ENCODE measurements at regions not wholly inside any gene's neighbourhood (a gene's known extent, or its start where the extent isn't known, plus 50 kb on each side); places are given as distances from the start of the nearest gene placed in this dataset.

DNA sequence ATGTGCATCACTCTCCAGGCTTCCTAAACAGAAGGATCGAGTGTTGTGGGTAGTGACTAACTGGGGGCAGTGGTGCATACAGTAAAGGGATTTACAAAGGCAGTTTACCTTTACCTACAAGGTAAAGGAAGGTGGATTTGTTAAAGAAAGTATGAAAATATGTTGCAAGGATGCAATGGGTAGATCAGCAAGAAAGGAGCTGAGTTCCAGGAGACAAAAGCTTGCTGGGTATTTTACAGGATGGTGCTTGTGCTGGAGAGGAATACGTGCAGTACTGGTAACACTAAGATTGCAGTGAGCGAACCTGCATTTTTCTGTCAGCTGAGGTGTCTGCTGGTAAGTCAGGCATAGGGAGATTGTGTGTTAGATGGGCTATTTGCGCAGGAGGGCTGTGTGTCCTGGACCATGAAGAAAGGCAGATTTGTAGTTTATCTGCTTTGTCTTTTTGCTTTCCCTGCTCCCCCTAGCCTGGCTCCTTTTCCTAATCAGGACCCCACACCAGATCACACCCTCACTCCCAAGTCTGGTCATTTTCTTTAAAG lies 304.6 kb downstream of the THBS2 start:
- no peaks in the 10 kb centered on the region for H3K36me3 Mint-ChIP-seq (ENCODE audit: low read depth)
- no peak overlapping the region for H3K27ac ChIP-seq (ENCODE audit: low read depth in 1 of 2, low read length in 2 of 2)
- TF ChIP-seq, protein P1, sequence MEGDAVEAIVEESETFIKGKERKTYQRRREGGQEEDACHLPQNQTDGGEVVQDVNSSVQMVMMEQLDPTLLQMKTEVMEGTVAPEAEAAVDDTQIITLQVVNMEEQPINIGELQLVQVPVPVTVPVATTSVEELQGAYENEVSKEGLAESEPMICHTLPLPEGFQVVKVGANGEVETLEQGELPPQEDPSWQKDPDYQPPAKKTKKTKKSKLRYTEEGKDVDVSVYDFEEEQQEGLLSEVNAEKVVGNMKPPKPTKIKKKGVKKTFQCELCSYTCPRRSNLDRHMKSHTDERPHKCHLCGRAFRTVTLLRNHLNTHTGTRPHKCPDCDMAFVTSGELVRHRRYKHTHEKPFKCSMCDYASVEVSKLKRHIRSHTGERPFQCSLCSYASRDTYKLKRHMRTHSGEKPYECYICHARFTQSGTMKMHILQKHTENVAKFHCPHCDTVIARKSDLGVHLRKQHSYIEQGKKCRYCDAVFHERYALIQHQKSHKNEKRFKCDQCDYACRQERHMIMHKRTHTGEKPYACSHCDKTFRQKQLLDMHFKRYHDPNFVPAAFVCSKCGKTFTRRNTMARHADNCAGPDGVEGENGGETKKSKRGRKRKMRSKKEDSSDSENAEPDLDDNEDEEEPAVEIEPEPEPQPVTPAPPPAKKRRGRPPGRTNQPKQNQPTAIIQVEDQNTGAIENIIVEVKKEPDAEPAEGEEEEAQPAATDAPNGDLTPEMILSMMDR (IDR thresholded peaks at IDR 0.05) = no peak
- POLR2A ChIA-PET = no interaction called here
- no peaks in the 10 kb centered on the region for H3K4me1 ChIP-seq (ENCODE audit: insufficient read depth, low read length)
- peaks cover 14% of the 10 kb centered on the region for H3K27me3 Mint-ChIP-seq
- no peak for ATAC-seq (ENCODE audit: poor library complexity)
- no peaks in the 10 kb centered on the region for H3K9me3 ChIP-seq (ENCODE audit: control insufficient read depth in 1 of 2, insufficient read depth in 1 of 2, low read length in 2 of 2)
- no peaks in the 10 kb centered on the region for H3K36me3 ChIP-seq (ENCODE audit: insufficient read depth, low read length)
- peaks cover 3 to 9% of the 10 kb centered on the region in 2 experiments for H3K27me3 ChIP-seq (ENCODE audit: control insufficient read depth in 1 of 2, insufficient read depth in 2 of 2, low read length in 2 of 2)
- H3K27ac Mint-ChIP-seq = no peak overlapping the region
- H3K9me3 Mint-ChIP-seq = no peaks in the 10 kb centered on the region
- no peaks in the 10 kb centered on the region for H3K4me1 Mint-ChIP-seq (ENCODE audit: low read depth)
- no peak for DNase-seq
- CTCF ChIA-PET = no interaction called here
- H3K4me3 ChIP-seq (ENCODE audit: low read length) = no peak overlapping the region
- no peak overlapping the region for H3K4me3 Mint-ChIP-seq
- intact Hi-C loops (cut with DNase I, micrococcal nuclease) = no loop called here

DNA sequence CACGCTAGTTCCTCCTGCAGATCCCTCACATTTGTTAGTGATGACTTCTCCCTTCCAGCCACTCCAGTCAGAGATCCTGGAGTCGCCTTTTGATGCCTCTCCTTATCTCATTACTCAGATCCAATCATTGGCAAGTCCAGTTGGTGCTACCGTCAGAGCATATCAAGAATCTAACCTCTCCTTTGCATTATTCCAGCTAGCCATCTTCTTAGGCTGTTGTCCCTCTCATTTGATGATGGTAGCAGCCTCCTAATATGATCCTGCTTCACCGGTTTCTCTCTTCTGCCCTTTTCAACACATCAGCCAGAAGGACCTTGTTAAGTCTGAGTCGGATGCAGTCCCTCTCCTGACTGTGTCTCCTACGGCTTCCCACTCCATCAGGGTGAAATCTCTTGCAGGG lies 305.6 kb downstream of the THBS2 start:
- no peaks in the 10 kb centered on the region for H3K4me1 ChIP-seq (ENCODE audit: insufficient read depth, low read length)
- H3K27ac Mint-ChIP-seq = no peak overlapping the region
- no peak overlapping the region for H3K4me3 ChIP-seq (ENCODE audit: low read length)
- H3K27me3 Mint-ChIP-seq = peaks cover 10% of the 10 kb centered on the region
- CTCF ChIA-PET = no interaction called here
- intact Hi-C loops (cut with DNase I, micrococcal nuclease) = no loop called here
- no peaks in the 10 kb centered on the region for H3K4me1 Mint-ChIP-seq (ENCODE audit: low read depth)
- POLR2A ChIA-PET = no interaction called here
- H3K27me3 ChIP-seq (ENCODE audit: control insufficient read depth in 1 of 2, insufficient read depth in 2 of 2, low read length in 2 of 2) = peaks cover 3 to 6% of the 10 kb centered on the region in 2 experiments
- no peak for DNase-seq
- H3K9me3 ChIP-seq (ENCODE audit: control insufficient read depth in 1 of 2, insufficient read depth in 1 of 2, low read length in 2 of 2) = no peaks in the 10 kb centered on the region
- no peak overlapping the region for H3K27ac ChIP-seq (ENCODE audit: low read depth in 1 of 2, low read length in 2 of 2)
- ATAC-seq (ENCODE audit: poor library complexity) = no peak
- H3K36me3 Mint-ChIP-seq (ENCODE audit: low read depth) = no peaks in the 10 kb centered on the region
- H3K36me3 ChIP-seq (ENCODE audit: insufficient read depth, low read length) = no peaks in the 10 kb centered on the region
- no peak overlapping the region for H3K4me3 Mint-ChIP-seq
- H3K9me3 Mint-ChIP-seq = no peaks in the 10 kb centered on the region
- TF ChIP-seq, protein P1 (IDR thresholded peaks at IDR 0.05) = no peak

DNA sequence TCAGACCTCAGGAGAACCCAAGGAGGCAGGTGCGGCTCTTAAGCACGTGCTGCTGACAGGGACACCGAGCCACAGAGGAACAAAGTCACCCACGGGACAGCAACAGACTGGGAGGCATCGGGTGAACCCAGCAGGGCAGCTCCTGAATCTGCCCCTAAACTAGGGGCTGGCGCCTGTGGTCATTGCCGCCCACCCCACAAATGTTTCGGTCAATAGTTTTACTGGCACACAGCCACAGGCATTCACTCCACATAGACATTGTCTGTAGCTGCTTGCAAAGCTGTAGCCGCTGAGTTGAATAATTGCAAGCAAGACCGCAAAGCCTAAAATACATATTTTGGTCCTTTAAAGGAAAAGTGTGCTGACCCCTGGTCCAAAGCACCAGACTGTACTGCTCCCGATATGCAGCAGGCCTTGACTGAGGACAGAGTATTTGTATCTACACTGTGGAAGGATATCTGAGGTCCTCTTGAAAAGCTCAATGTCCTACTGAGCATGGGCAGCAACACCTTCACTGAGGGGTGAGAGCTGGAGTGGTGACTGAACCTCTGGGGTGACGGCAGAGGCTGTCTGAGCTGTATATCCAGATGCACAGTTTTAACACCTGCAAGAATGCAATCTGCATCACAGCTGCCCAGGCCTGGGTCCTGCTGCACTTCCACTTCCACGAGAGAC lies 310.3 kb downstream of the THBS2 start:
- Mint-ChIP-seq H3K4me1 (ENCODE audit: low read depth) (no peaks in the 10 kb centered on the region), H3K36me3 (ENCODE audit: low read depth) (no peaks in the 10 kb centered on the region), H3K9me3 (no peaks in the 10 kb centered on the region), H3K4me3 (no peak overlapping the region), H3K27ac (no peak overlapping the region), H3K27me3 (peaks cover 18% of the 10 kb centered on the region)
- Histone ChIP-seq H3K27ac (ENCODE audit: low read depth in 1 of 2, low read length in 2 of 2) (no peak overlapping the region), H3K36me3 (ENCODE audit: insufficient read depth, low read length) (no peaks in the 10 kb centered on the region), H3K4me1 (ENCODE audit: insufficient read depth, low read length) (no peaks in the 10 kb centered on the region), H3K27me3 (ENCODE audit: control insufficient read depth in 1 of 2, insufficient read depth in 2 of 2, low read length in 2 of 2) (no peaks in the 10 kb centered on the region), H3K9me3 (ENCODE audit: control insufficient read depth in 1 of 2, insufficient read depth in 1 of 2, low read length in 2 of 2) (no peaks in the 10 kb centered on the region), H3K4me3 (ENCODE audit: low read length) (no peak overlapping the region)
- ChIA-PET CTCF (no interaction called here), POLR2A (no interaction called here)
- DNase-seq (no peak), ATAC-seq (ENCODE audit: poor library complexity) (no peak)
- intact Hi-C loops (cut with DNase I, micrococcal nuclease) = no loop called here
- TF ChIP-seq, protein P1 (IDR thresholded peaks at IDR 0.05) = no peak
